HG02870 (cell line): ENCODE measurements at regions not wholly inside any gene's neighbourhood (a gene's known extent, or its start where the extent isn't known, plus 50 kb on each side); places are given as distances from the start of the nearest gene placed in this dataset.
"Not testable (repeated sequence)": the region's sequence is repeated elsewhere in the genome, so short reads cannot be mapped to it uniquely, and the experiment has no call there.

Experiments used
- ATAC-seq: cut with Tn5 transposase; IDR thresholded peaks from one replicate; pipeline ENCODE4 v1.9.1; 2021; ENCODE audit warnings: mild to moderate bottlenecking, moderate library complexity; ENCODE audit not compliant: unreplicated experiment

DNA sequence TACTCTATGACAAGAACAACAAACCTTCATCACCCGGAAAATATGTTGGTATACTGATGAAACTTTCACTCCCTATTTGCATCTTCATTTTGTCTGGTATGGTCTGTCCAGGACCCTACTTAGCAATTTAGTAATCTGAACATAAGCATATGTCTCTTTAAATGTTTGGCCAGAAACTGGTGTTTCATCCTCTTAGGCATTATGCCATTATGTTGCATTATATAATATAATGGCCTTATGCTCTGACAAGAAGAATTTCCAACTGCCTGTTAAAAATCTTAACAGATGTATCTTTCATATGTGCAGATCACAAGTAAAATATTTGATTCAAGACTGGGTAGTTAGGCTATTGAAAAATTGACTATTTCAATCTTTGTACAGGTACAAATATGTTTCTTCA is 610.6 kb upstream of the PRR20A start:
- ATAC-seq, result no peak

DNA sequence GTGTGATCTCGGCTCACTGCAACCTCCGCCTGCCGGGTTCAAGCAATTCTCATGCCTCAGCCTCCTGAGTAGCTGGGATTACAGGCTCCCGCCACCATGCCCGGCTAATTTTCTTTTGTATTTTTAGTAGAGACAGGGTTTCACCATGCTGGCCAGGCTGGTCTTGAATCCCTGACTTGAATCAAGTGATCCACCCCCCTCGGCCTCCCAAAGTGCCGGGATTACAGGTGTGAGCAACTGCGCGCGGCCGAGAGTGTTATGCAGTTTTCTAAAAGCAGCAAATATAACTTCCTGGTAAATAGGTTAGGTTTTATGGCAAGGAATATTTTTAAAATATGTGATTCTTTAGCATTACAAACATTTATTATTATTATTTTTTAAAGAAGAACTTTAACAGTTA is 592.8 kb upstream of the PRR20A start:
- ATAC-seq, result not testable (repeated sequence)

DNA sequence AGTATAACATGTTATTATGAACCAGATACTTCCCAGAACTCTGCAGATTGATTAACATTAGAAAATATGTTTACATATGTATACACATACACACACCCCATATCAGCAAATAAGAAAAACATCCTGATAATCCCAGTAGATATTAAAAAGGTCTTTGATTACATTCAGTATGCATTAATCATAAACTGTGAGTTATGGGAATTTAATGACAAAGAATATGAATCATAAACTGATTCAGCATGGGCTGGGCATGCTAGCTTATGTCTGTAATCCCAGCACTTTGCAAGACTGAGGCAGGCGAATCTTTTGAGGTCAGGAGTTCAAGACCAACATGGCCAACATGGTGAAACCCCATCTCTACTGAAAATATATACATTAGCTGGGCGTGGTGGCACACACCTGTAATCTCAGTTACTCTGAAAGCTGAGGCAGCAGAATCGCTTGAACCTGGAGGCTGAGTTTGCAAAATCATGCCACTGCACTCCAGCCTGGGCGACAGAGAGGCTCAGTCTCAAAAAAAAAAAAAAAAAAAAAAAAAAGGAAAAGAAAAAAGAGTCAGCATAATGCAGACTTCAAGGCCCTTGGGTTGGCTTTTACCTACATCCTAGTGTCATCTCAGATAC is 581.9 kb upstream of the PRR20A start:
- no peak for ATAC-seq

DNA sequence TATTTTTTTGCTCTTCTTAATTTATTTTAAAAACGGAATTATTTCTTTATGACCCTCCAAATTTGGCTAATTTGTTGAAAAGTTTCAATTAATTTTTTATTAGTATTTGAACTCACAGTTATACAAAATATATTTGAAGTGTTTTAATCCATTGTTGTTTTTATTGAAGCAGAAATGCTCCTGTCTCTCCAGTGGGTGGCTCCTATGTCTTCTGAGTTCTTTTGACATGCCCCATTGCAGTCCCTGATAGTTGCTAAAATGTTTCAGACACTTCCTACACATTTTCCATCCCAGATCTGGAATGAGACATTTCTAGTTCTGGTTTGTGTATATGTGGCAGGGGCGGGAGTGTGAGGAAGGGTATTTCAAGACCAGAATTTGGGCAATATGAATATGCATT is 579.4 kb upstream of the PRR20A start:
- ATAC-seq, result no peak

DNA sequence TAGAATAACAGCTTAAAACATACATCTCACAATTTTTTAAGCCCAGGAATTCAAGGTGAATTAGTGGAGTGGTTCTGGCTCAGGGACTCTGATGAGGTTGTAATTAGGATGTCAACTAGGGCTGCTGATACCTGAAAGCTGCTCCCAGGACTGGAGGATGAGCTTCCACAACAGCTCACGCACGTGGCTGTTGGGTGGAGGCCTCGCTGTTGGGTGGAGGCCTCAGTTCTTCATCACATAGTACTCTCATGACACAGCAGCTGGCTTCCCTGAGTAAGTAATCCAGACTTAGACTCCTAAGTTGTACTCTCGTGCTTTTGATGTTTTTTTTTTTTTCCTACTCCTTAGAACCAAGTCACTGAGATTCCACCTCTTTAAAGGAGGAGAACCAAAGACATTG is 577.1 kb upstream of the PRR20A start:
- no peak for ATAC-seq

DNA sequence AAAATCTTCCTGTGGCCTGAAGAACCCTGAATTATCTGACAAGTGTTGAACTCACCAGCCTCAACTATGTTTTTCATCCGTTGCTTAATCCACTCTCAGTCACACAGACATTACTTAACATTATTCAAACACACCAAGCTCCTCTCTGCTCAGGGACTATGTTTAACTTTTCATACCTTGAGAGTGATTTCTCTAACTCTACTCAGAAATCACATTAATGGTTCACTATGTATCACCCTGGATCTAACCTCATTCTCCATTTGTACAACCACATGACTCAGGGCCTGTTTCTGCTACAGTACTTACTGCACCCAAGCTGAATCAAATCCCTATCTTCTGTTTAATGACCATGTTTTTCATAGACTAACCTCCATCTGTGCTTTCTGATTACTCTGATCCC is 553.7 kb upstream of the PRR20A start:
- no peak for ATAC-seq

DNA sequence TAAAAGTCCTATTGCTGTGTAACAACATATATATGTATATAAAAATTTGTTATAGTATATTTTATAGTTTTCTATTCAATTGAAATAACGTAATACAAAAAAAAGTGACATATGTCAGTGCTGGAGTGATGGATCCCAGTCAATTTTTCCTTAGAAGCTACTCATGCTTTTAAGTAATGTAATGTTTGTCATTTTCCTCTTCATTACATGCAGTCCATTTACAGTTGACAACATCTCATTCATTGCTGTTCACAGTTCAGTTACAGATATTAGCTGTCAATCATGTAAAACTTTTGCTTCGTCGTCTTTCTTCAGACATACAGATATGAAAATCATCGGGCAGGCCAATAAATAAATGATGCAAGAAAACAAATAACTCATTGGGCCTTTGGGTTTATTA is 525.1 kb upstream of the PRR20A start:
- no peak for ATAC-seq

DNA sequence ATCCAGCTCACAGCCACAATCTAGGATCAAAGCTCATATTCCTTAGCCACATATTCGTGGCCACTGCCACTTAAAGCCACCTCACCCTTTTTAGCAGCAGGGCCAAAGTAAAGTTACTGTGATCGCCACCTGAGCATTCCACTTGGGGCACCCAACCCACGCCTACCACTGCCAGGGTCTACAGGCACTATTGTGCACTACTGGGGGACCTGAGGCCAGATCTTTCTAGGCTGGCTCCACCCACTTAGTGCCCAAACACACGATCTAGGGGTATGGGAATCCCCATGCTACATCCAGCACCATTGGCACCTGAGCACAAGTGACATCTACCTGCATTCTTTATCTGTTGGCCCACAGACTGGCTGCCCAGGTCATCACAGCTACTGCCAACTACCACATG is 517.9 kb upstream of the PRR20A start:
- ATAC-seq, result no peak

DNA sequence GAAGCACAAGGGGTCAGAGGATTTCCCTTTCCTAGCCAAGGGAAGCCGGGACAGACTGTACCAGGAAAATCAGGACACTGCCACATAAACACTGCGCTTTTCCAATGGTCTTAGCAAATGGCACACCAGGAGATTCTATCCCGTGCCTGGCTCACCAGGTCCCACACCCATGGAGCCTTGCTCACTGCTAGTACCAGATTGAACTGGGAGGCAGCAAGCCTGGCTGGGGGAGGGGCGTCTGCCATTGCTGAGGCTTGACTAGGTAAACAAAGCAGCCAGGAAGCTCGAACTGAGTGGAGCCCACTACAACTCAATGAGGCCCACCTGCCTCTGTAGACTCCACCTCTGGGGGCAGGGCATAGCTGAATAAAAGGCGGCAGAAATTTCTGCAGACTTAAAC is 511.8 kb upstream of the PRR20A start:
- not testable (repeated sequence) for ATAC-seq

DNA sequence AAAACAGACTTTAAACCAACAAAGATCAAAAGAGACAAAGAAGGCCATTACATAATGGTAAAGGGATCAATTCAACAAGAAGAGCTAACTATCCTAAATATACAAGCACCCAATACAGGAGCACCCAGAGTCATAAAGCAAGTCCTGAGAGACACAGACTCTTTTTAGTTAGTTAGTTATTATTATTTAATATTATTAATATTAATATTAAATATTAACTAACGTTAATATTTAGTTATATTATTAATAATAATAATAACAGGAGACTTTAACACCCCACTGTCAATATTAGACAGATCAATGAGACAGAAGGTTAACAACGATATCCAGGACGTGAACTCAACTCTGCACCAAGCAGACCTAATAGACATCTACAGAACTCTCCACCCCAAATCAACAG is 509.7 kb upstream of the PRR20A start:
- not testable (repeated sequence) for ATAC-seq

DNA sequence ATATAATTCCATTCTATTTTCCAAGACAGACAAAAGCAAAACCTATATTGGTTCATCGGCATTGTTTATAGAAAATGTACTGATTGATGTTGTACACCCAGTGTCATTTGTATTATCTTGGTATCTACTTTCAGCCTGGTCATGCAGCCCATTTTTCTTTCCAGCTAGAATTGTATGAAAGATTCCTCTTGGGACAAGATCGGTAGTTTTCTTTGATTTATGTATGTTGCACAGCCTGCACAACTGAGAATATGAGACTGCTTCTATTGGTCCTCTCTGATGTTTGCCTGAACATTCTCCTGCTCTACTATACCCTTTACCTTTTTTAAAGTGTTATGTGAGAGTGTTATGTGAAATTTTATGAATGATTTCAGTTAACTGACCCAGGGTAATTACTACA is 487.7 kb upstream of the PRR20A start:
- ATAC-seq, result no peak

DNA sequence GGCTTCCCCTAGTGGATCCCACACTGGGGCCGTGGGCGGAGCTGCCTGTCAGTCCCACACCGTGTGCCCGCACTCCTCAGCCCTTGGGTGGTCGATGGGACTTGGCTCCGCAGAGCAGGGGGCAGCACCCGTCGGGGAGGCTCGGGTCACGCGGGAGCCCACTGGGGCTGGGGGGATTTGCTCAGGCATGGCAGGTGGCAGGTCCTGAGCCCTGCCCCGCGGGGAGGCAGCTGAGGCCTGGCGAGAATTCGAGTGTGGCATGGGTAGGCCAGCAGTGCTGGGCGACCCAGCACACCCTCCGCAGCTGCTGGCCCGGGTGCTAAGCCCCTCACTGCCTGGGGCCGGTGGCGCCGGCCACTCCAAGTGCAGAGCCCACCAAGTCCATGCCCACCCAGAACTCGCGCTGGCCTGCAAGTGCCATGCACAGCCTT is 481.7 kb upstream of the PRR20A start:
- ATAC-seq, result no peak

DNA sequence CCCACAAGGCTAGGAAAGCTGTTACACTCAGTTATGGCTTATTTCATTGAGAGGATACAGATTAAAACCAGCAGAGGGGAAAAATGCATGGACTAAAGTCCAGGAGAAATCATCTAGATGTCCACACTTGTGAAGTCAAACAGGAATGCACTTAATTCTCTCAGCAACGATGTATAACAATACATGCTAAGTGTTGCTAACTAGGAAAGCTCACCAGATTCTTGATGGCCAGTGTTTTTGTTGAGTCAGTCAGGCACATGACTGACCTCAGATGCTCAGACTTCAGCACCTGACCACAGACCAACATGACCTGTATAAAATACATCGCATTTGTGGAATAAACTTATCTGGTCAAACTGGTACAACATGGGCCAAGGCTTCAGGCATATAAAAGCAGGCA is 470.2 kb upstream of the PRR20A start:
- no peak for ATAC-seq

DNA sequence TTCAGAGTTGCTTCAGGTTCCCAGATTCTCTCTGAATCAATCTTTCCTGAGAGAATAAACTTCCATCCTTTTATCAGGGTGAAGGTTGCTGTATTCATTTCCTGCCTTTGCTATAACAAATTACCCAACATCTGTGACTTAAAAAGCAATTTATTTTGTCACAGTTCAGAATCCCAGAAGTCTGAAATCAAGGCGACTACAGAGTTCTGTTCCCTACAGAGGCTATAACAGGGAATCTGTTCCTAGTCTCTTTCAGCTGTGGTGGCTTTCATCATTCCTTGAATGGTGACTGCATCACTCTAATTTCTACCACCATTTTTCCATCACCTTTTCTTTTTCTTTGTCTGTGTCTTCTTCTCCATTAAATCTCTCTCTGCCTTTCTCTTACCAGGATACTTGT is 459.3 kb upstream of the PRR20A start:
- ATAC-seq, result no peak

DNA sequence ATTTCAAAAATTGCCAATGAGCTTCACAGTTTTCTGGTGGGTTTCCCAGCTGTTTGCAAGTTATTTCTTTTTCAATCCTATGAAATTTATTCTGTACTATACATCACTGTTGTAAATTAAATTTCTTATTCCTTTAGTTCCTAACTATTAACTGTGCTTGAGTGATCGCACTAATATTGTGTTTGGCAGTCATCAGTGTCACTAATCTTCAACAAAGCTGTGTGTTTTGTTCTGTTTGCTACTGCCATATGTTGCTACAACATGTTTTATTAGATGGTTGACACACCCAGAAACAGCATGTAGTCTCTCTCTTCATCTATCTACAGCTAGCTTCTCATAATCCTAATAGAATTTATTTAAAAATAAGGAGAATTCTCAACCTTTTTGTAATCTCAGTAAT is 453.6 kb upstream of the PRR20A start:
- ATAC-seq, result no peak

DNA sequence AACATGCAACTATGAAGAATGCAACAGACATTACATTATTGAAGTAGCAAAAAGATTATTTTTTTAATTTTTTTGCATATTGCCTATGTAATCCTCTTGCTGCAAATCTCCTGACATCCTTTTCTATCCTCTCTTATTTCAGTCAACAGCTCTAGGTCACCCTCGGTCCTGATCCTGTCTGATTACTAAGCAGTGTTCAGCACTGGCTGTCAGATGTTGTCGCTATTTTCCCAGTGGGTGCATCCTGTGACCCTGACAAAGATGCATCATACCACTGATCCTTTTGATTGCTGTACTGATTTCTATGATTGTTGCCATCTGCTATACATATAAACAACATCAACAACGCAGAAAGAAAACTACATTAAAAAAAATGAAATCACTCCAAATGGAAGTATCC is 443.7 kb upstream of the PRR20A start:
- no peak for ATAC-seq

DNA sequence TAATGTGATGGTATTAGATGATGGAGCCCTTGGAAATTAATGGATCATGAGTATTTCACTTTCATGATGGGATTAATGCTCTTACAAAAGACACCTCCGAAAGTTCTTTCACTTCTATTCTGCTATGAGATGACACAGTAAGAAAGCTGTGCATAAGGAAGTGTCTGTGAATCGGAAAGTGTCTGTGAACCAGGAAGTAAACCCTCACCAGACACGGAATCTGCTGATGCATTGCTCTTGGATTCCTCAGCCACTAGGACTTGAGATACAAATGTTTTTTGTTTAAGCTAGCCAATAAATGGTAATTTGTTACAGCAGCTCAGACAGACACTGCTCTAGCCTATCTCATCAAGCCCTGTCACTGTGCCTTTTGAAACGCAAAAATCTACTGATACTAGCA is 440.4 kb upstream of the PRR20A start:
- ATAC-seq, result no peak

DNA sequence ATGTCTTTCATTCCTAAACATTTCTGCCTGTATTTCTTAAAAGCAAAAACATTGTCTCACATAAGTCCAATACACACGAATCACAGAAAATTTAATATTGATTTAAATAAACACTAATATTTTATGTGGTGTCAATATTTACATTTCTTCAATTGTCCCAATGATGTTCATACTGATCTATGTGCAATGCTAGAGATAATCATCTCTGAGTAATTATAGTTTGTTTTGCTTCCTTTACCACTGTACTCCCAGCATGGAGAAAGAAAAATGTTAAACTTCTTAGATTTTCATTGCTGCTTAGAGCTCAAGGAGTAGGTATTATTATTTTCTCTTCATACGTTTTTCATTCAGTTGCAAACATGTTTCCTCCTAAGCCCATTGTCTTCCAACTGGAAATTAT is 434.2 kb upstream of the PRR20A start:
- no peak for ATAC-seq

DNA sequence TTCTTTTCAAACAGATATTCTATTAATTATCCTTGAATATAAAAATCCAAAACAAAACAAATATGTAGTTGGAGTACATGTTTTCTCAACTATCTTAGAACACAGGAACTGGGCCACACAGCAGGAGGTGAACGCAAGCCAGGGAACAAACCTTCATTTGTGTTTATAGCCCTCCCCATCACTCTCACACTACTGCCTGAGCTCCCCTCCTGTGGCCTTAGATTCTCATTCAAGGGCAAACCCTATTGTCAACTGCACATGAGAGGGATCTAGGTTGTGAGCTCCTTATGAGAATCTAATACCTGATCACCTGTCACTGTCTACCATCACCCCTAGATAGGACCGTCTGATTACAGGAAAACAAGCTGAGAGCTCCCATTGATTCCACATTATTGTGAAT is 427.1 kb upstream of the PRR20A start:
- no peak for ATAC-seq

DNA sequence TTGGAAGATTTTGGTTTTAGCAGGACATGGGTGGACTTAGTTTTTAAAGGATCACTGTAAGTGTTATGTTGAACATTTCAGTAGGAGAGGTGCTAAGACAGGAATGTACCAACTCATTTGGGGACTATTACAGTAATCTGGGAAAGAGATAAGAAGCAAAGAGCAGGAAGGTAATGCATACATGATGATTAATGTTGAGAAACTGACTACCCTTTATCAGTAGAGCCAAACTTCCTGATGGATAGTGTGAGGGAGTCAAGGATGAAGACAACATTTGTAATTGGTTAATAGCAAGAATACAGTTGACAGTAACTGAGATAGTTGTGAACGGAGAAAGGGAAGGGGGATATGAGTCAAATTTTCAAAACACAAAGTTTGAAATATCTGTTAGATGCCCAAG is 421.9 kb upstream of the PRR20A start:
- no peak for ATAC-seq

DNA sequence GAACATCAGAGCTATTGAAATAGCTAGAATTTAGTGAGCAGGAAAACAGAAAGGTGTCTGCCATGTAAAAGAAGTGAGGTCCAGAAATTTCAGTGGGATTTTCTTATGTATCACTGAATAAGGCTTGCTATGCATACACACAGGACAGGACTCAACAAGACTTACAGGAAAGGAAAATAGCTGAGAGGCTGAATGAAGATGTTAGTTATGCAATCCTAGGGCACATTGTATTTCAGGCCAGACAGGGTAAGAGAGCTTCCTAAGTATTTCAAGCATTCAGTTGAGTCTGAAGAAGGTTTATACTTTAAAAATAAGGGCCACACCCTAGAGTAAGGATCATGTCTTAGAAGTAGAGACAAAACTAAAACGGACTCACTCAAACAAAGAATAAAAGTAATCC is 419.9 kb upstream of the PRR20A start:
- no peak for ATAC-seq

DNA sequence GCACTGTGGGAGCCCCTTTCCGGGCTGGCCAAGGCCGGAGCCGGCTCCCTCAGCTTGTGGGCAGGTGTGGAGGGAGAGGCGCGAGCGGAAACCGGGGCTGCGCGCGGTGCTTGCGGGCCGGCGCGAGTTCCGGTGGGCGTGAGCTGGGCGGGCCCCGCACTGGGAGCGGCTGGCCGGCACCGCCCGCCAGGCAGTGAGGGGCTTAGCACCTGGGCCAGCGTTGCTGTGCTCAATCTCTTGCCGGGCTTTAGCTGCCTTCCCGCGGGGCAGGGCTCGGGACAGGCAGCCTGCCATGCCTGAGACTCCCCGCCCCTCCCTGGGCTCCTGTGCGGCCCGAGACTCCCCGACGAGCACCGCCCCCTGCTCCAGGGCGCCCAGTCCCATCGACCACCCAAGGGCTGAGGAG is 405.2 kb upstream of the PRR20A start:
- no peak for ATAC-seq

DNA sequence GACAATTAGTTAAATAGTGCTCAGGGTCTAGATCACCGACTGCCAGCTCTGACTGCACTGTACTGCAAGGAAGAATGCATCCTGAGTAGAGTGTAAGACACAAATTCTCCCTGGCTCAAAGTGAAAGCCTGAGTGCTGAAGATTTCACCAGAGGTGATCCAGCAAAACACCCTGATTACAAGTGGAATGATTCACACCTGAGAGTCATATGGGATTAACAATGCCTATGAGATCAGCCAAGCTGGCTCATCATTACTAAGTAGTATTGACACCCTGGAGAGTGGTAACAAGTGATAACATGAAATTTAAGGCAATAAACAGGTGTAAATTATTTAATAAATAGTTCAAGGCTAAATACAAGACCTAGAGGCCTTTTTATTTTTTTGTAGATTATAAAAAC is 403.8 kb upstream of the PRR20A start:
- ATAC-seq, result no peak

DNA sequence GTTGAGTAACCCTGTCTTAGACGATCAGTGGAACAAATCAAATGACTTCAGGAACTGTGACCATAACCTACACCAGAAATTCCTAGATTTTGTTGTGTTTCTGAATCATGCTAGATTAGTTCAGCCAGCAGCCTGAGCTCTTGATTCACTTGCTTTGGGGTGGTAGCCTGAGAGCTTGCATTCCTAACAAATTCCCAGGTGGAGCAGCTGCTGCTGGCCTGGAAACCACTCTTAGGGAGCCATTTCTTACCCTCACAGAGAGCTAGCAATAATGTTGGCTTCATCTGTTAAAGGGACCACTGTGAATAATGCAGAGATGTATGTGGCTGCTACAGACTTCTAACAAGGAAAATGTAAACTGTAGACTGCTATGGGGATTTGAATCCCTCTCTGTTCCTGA is 388.1 kb upstream of the PRR20A start:
- no peak for ATAC-seq
